ENCODE measurements at regions not wholly inside any gene's neighbourhood (a gene's known extent, or its start where the extent isn't known, plus 50 kb on each side); places are given as distances from the start of the nearest gene placed in this dataset.

GRCh38 chr15:38878026-38878425 lies 313.4 kb upstream of the RASGRP1 start (continued):
- TF ChIP-seq POU6F1 (CRISPR knock-in tag; IDR thresholded peaks at IDR 0.05; ENCODE audit: borderline replicate concordance, low read depth) (no peak), GLIS3 (CRISPR knock-in tag; IDR thresholded peaks at IDR 0.05) (no peak), OSR1 (CRISPR knock-in tag; IDR thresholded peaks at IDR 0.05) (no peak), SNAI2 (CRISPR knock-in tag; IDR thresholded peaks at IDR 0.05) (no peak)

GRCh38 chr15:38878926-38879325 lies 314.3 kb upstream of the RASGRP1 start:
- ATAC-seq: peak; percentile 29; the same call in 2 of the 3 replicates
- TF ChIP-seq SNAI2 (CRISPR knock-in tag; IDR thresholded peaks at IDR 0.05) (no peak), CSRNP3 (CRISPR knock-in tag; IDR thresholded peaks at IDR 0.05) (no peak), ZNF70 (CRISPR knock-in tag; IDR thresholded peaks at IDR 0.05) (no peak), GLIS3 (CRISPR knock-in tag; IDR thresholded peaks at IDR 0.05) (no peak), POU6F1 (CRISPR knock-in tag; IDR thresholded peaks at IDR 0.05; ENCODE audit: borderline replicate concordance, low read depth) (no peak), ISL1 (CRISPR knock-in tag; IDR thresholded peaks at IDR 0.05) (0 out of 2 replicates have a peak, but pooled peaks have one; percentile 8)

GRCh38 chr15:38879909-38880471 lies 315.4 kb upstream of the RASGRP1 start:
- TF ChIP-seq ZNF8 (CRISPR knock-in tag; IDR thresholded peaks at IDR 0.05) (no peak), ZC3H10 (CRISPR knock-in tag; IDR thresholded peaks at IDR 0.05) (no peak), ZFP30 (CRISPR knock-in tag; IDR thresholded peaks at IDR 0.05) (no peak), GLIS3 (CRISPR knock-in tag; IDR thresholded peaks at IDR 0.05) (no peak), ZFP3 (CRISPR knock-in tag; IDR thresholded peaks at IDR 0.05) (no peak), PPARA (CRISPR knock-in tag; IDR thresholded peaks at IDR 0.05; ENCODE audit: borderline replicate concordance) (no peak), ESRRG (CRISPR knock-in tag; IDR thresholded peaks at IDR 0.05) (no peak), TSHZ2 (CRISPR knock-in tag; IDR thresholded peaks at IDR 0.05) (no peak), CSDC2 (CRISPR knock-in tag; IDR thresholded peaks at IDR 0.05) (no peak), CSRNP3 (CRISPR knock-in tag; IDR thresholded peaks at IDR 0.05) (no peak), ARNTL (CRISPR knock-in tag; IDR thresholded peaks at IDR 0.05; ENCODE audit: borderline replicate concordance, low read depth) (no peak), ZNF70 (CRISPR knock-in tag; IDR thresholded peaks at IDR 0.05) (no peak), SNAI2 (CRISPR knock-in tag; IDR thresholded peaks at IDR 0.05) (no peak), TCF4 (CRISPR knock-in tag; IDR thresholded peaks at IDR 0.05; ENCODE audit: borderline replicate concordance) (no peak), RARB (CRISPR knock-in tag; IDR thresholded peaks at IDR 0.05) (no peak), OSR1 (CRISPR knock-in tag; IDR thresholded peaks at IDR 0.05) (no peak), ZNF565 (CRISPR knock-in tag; conservative IDR thresholded peaks at IDR 0.05; ENCODE audit: low read depth) (no peak)
- no peak for ATAC-seq

- TF ChIP-seq OSR1 (CRISPR knock-in tag; IDR thresholded peaks at IDR 0.05): no peak
- TF ChIP-seq ZNF70 (CRISPR knock-in tag; IDR thresholded peaks at IDR 0.05): no peak
- no peak for TF ChIP-seq SNAI2 (CRISPR knock-in tag; IDR thresholded peaks at IDR 0.05)
- TF ChIP-seq GLIS3 (CRISPR knock-in tag; IDR thresholded peaks at IDR 0.05): no peak
- TF ChIP-seq CSRNP3 (CRISPR knock-in tag; IDR thresholded peaks at IDR 0.05): no peak
- ATAC-seq: no peak
Observed at GRCh38 chr15:38882221-38882620, 317.6 kb upstream of the RASGRP1 start.
